H1 (cell line): ENCODE measurements at regions not wholly inside any gene's neighbourhood (a gene's known extent, or its start where the extent isn't known, plus 50 kb on each side); places are given as distances from the start of the nearest gene placed in this dataset.

Experiments used
- CTCF ChIA-PET: fragments of 300-600 bp; sonication (Branson Sonifier 250); formaldehyde crosslinking; loops from one replicate; lab custom pipeline; 2021; ENCODE audit not compliant: partially characterized antibody; lab: Charles Lee
- POLR2A ChIA-PET: fragments of 300-600 bp; sonication (Branson Sonifier 250); formaldehyde crosslinking; loops from one replicate; lab custom pipeline; 2021; ENCODE audit warnings: inconsistent platforms; ENCODE audit not compliant: partially characterized antibody; lab: Charles Lee
- DNase-seq, 2 experiments: peaks; one replicate each; pipeline versions ENCODE4 v3.0.0 to v3.0.0-alpha.2; 2010 to 2022; ENCODE audit warnings: low spot score in 2 of 2, low read depth in 1 of 2, mixed read lengths in 1 of 2
- FAIRE-seq: peaks from 2 replicates; lab custom pipeline; 2011; peaks lifted over from hg19 to GRCh38; lab: Jason Lieb, UNC
- H2AFZ ChIP-seq: 2 replicates; pipeline ENCODE4 v1.8.1; 2012; ENCODE audit warnings: low read length, inconsistent platforms
- H2AK5ac ChIP-seq: 2 replicates; pipeline ENCODE4 v1.6.1; 2013; ENCODE audit warnings: low read depth, low read length
- H2BK120ac ChIP-seq: replicated peaks from 2 replicates; pipeline ENCODE3; 2013; ENCODE audit warnings: low read depth, low read length, inconsistent platforms
- H2BK12ac ChIP-seq: 2 replicates; pipeline ENCODE4 v1.6.1; 2013; ENCODE audit warnings: low read depth, low read length
- H2BK15ac ChIP-seq: 2 replicates; pipeline ENCODE4 v1.6.1; 2013; ENCODE audit warnings: low read length
- H2BK20ac ChIP-seq: 2 replicates; pipeline ENCODE4 v1.6.1; 2013; ENCODE audit warnings: low read length
- H2BK5ac ChIP-seq: 2 replicates; pipeline ENCODE4 v1.6.1; 2013; ENCODE audit warnings: low read depth, low read length
- H3K14ac ChIP-seq: 2 replicates; pipeline ENCODE4 v1.6.1; 2013; ENCODE audit warnings: inconsistent platforms; ENCODE audit not compliant: insufficient read length
- H3K18ac ChIP-seq: 2 replicates; pipeline ENCODE4 v1.6.1; 2013; ENCODE audit warnings: low read length; ENCODE audit errors: extremely low read depth
- H3K23ac ChIP-seq: 2 replicates; pipeline ENCODE4 v1.6.1; 2013; ENCODE audit warnings: inconsistent platforms; ENCODE audit not compliant: insufficient read length
- H3K23me2 ChIP-seq: 2 replicates; pipeline ENCODE4 v1.6.1; 2013; ENCODE audit warnings: low read depth, low read length
- H3K27ac ChIP-seq: 2 replicates; pipeline ENCODE4 v1.6.1; 2011; ENCODE audit warnings: low read depth, low read length, inconsistent platforms
- H3K27me3 ChIP-seq, 4 experiments: replicated peaks in 1 of 4; 1 replicate in 1 of 4; 2 replicates in 3 of 4; pipeline versions ENCODE4 v1.6.1 to v1.8.1; 2011 to 2013; ENCODE audit warnings: low read length in 3 of 4, mild to moderate bottlenecking in 3 of 4, inconsistent platforms in 2 of 4, mixed read lengths in 2 of 4, moderate library complexity in 1 of 4; ENCODE audit not compliant: control insufficient read depth in 3 of 4, insufficient read depth in 3 of 4; ENCODE audit errors: extremely low read depth in 1 of 4
- H3K36me3 ChIP-seq, 4 experiments: 2 replicates each; pipeline versions ENCODE4 v1.6.1 to v1.8.1; 2011 to 2013; ENCODE audit warnings: mild to moderate bottlenecking in 4 of 4, low read length in 3 of 4, moderate library complexity in 2 of 4, control low read depth in 1 of 4, inconsistent platforms in 1 of 4; ENCODE audit not compliant: insufficient read depth in 4 of 4, control insufficient read depth in 2 of 4
- H3K4ac ChIP-seq: replicated peaks from 2 replicates; pipeline ENCODE3; 2013; ENCODE audit warnings: low read length, low read depth, mixed read lengths, inconsistent platforms; ENCODE audit not compliant: insufficient read length
- H3K4me1 ChIP-seq, 4 experiments: replicated peaks in 1 of 4; 1 replicate in 1 of 4; 2 replicates in 3 of 4; pipeline versions ENCODE4 v1.6.1 to v1.8.1; 2011 to 2013; ENCODE audit warnings: low read length in 3 of 4, inconsistent platforms in 2 of 4, mixed read lengths in 1 of 4; ENCODE audit not compliant: insufficient read depth in 4 of 4, control insufficient read depth in 3 of 4
- H3K4me2 ChIP-seq, 2 experiments: 2 replicates each; pipeline versions ENCODE4 v1.6.1 to v1.8.1; 2011 to 2013; ENCODE audit warnings: low read depth in 2 of 2, low read length in 2 of 2, control low read depth in 1 of 2, inconsistent platforms in 1 of 2, mild to moderate bottlenecking in 1 of 2; ENCODE audit not compliant: insufficient read depth in 1 of 2
- H3K4me3 ChIP-seq, 4 experiments: fragments of 200-600, 300-600 bp in 1 of 4; sonication (generic), shearing (Covaris generic), sonication (Bioruptor Twin) in 1 of 4; 2 replicates each; pipeline versions ENCODE4 v1.5.1 to v1.8.1; 2011 to 2016; ENCODE audit warnings: low read length in 4 of 4, low read depth in 3 of 4, control low read depth in 2 of 4, inconsistent platforms in 2 of 4, mild to moderate bottlenecking in 2 of 4, mixed read lengths in 1 of 4, moderate library complexity in 1 of 4; ENCODE audit not compliant: insufficient read depth in 2 of 4; ENCODE audit errors: extremely low read depth in 1 of 4
- H3K56ac ChIP-seq: replicated peaks from 2 replicates; pipeline ENCODE3; 2013; ENCODE audit warnings: low read depth, mild to moderate bottlenecking, mixed read lengths, low read length, inconsistent platforms; ENCODE audit not compliant: insufficient read length
- H3K79me1 ChIP-seq: 2 replicates; pipeline ENCODE4 v1.6.1; 2013; ENCODE audit warnings: low read depth, low read length, control low read depth
- H3K79me2 ChIP-seq, 2 experiments: 2 replicates each; pipeline versions ENCODE4 v1.6.1 to v1.8.1; 2012 to 2013; ENCODE audit warnings: low read length in 2 of 2, mild to moderate bottlenecking in 2 of 2, inconsistent platforms in 1 of 2; ENCODE audit not compliant: insufficient read depth in 2 of 2, control insufficient read depth in 1 of 2
- H3K9ac ChIP-seq, 4 experiments: replicated peaks in 1 of 4; 1 replicate in 1 of 4; 2 replicates in 3 of 4; pipeline versions ENCODE4 v1.6.1 to v1.8.1; 2011 to 2013; ENCODE audit warnings: low read depth in 3 of 4, low read length in 3 of 4, control low read depth in 2 of 4, mild to moderate bottlenecking in 2 of 4, moderate library complexity in 2 of 4, inconsistent platforms in 1 of 4; ENCODE audit errors: extremely low read depth in 1 of 4
- H3K9me3 ChIP-seq, 2 experiments: 2 replicates each; pipeline versions ENCODE4 v1.6.1 to v1.8.1; 2012 to 2013; ENCODE audit warnings: mild to moderate bottlenecking in 2 of 2, moderate library complexity in 2 of 2, control low read depth in 1 of 2, inconsistent platforms in 1 of 2, low read depth in 1 of 2, low read length in 1 of 2, mixed read lengths in 1 of 2; ENCODE audit not compliant: insufficient read depth in 2 of 2
- H4K20me1 ChIP-seq, 2 experiments: replicated peaks in 1 of 2; 2 replicates each; pipeline versions ENCODE3 to v1.8.1; 2011 to 2013; ENCODE audit warnings: inconsistent platforms in 2 of 2, low read length in 2 of 2, mild to moderate bottlenecking in 1 of 2; ENCODE audit not compliant: insufficient read depth in 2 of 2, control insufficient read depth in 1 of 2
- H4K5ac ChIP-seq: 2 replicates; pipeline ENCODE4 v1.6.1; 2013; ENCODE audit warnings: low read length, low read depth, mixed read lengths, inconsistent platforms; ENCODE audit not compliant: insufficient read length
- H4K8ac ChIP-seq: 2 replicates; pipeline ENCODE4 v1.8.0; 2013; ENCODE audit warnings: mild to moderate bottlenecking, moderate library complexity, low read length, inconsistent platforms; ENCODE audit not compliant: insufficient read depth; ENCODE audit errors: extremely low read depth
- H4K91ac ChIP-seq: replicated peaks from 2 replicates; pipeline ENCODE3; 2013; ENCODE audit warnings: low read length, mixed read lengths, inconsistent platforms; ENCODE audit not compliant: insufficient read length
- CHD1 ChIP-seq: IDR thresholded peaks from 2 replicates; pipeline ENCODE4 v1.6.1; 2012; ENCODE audit warnings: low read depth, low read length, improper control_type of control experiment
- CTCF ChIP-seq, 3 experiments: IDR thresholded peaks; 1 replicate in 2 of 3; 2 replicates in 1 of 3; pipeline versions ENCODE4 v1.5.1 to v1.6.1; 2011; ENCODE audit warnings: low read length in 3 of 3, mild to moderate bottlenecking in 3 of 3, inconsistent platforms in 2 of 3, low read depth in 1 of 3, moderate library complexity in 1 of 3; ENCODE audit not compliant: insufficient read depth in 1 of 3; ENCODE audit errors: control extremely low read depth in 1 of 3
- WGBS, 2 experiments: shearing (Covaris generic) in 1 of 2; methylation state at CpG; one replicate each; pipeline versions ENCODE4 v1.1.6 to v1.1.7; 2013 to 2015; ENCODE audit warnings: low lambda C conversion rate in 2 of 2, mixed read lengths in 2 of 2, inconsistent platforms in 1 of 2, low coverage in 1 of 2, missing lambda C conversion rate in 1 of 2; ENCODE audit not compliant: insufficient replicate concordance in 2 of 2, insufficient coverage in 1 of 2, insufficient read length in 1 of 2; ENCODE audit errors: extremely low coverage in 1 of 2, missing lambda C conversion rate in 1 of 2; 5-methylcytosine and 5-hydroxymethylcytosine counted together

- Histone ChIP-seq H3K23ac (no peak overlapping the region), H2BK20ac (no peak overlapping the region), H3K14ac (no peak overlapping the region), H3K79me2 (no peaks in the 10 kb centered on the region), H4K91ac (no peak overlapping the region), H3K18ac (no peak overlapping the region), H3K9me3 (peaks cover 15 to 29% of the 10 kb centered on the region in 2 experiments), H4K20me1 (no peaks in the 10 kb centered on the region), H3K4me3 (no peak overlapping the region), H2AFZ (no peak overlapping the region), H3K36me3 (no peaks in the 10 kb centered on the region), H2BK120ac (no peak overlapping the region), H4K5ac (no peak overlapping the region), H4K8ac (no peak overlapping the region), H3K4me1 (no peaks in the 10 kb centered on the region), H3K4ac (no peak overlapping the region), H3K4me2 (no peak overlapping the region), H3K56ac (no peak overlapping the region), H3K27ac (no peak overlapping the region), H2BK5ac (no peak overlapping the region), H3K23me2 (no peaks in the 10 kb centered on the region), H2BK15ac (no peak overlapping the region), H3K79me1 (no peaks in the 10 kb centered on the region)
- POLR2A ChIA-PET = no interaction called here
- DNase-seq (no peak), FAIRE-seq (no peak)
- 64% methylated on average over 4 of the region's 4 CpGs; no CpG with 5 or more reads in 1 of the 2 experiments for WGBS, 2 experiments
- TF ChIP-seq CTCF (IDR thresholded peaks at IDR 0.05; ENCODE audit: control extremely low read depth in 1 of 3, insufficient read depth in 1 of 3, low read depth in 1 of 3, low read length in 3 of 3) (no peak), CHD1 (no peak)
- TF ChIP-seq, all 59 proteins: peak for 0
- Histone ChIP-seq H2AK5ac (no peak overlapping the region), H3K9ac (no peak overlapping the region), H3K27me3 (no peaks in the 10 kb centered on the region), H2BK12ac (no peak overlapping the region)
- CTCF ChIA-PET = interaction anchor here (0.6 kb wide), 1 partner anchor 655 kb away, joined by 5 read pairs; no protein-coding TSS in a partner anchor
Observed at GRCh38 chrX:55546956-55547355, 57.3 kb upstream of the USP51 start.
